ENCODE measurements at regions not wholly inside any gene's neighbourhood (a gene's known extent, or its start where the extent isn't known, plus 50 kb on each side); places are given as distances from the start of the nearest gene placed in this dataset.

DNA sequence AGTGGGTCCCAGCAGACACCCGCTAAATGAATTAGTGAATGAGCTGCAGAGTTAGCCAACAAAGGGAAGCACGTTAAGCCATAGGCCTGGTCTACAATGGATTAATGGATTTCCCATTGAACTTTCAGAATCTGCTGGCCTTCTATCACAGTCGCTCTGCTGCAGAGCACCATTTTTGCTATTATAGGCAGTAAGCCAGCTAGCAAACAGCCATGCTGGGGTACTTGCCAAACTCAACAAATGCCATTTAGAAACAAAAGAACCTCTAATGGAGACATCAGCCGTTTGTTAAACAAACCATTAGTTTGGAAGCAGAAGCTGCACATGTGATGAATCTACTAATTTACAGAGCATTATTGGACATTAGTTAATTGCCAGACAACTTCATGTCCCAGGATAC, 181.1 kb upstream of the STXBP6 start:
- no peak overlapping the region for H3K4me2 ChIP-seq (ENCODE audit: low read length)
- no peaks in the 10 kb centered on the region for H3K79me2 ChIP-seq (ENCODE audit: control insufficient read depth, low read length)
- no peaks in the 10 kb centered on the region for H3K9me3 ChIP-seq (ENCODE audit: control insufficient read depth, insufficient read depth, low read length)
- no peak overlapping the region for H3K27ac ChIP-seq (ENCODE audit: low read depth, low read length)
- no peaks in the 10 kb centered on the region for H3K36me3 ChIP-seq (ENCODE audit: control insufficient read depth, low read length)
- H3K4me3 ChIP-seq (ENCODE audit: low read length): no peak overlapping the region
- H3F3A ChIP-seq (ENCODE audit: control insufficient read depth, insufficient read depth): no peaks in the 10 kb centered on the region
- no peaks in the 10 kb centered on the region for H3K9me2 ChIP-seq (replicated peaks; ENCODE audit: control insufficient read depth, low read length)
- TF ChIP-seq CTCF (IDR thresholded peaks at IDR 0.05; ENCODE audit: low read depth, low read length, poor library complexity, severe bottlenecking) (no peak), EZH2phosphoT487 (IDR thresholded peaks at IDR 0.05; ENCODE audit: borderline replicate concordance, low read length) (no peak)
- no peaks in the 10 kb centered on the region for H3K4me1 ChIP-seq (ENCODE audit: control insufficient read depth, low read length)
- H4K20me1 ChIP-seq (ENCODE audit: control insufficient read depth, insufficient read depth, low read depth, low read length): no peaks in the 10 kb centered on the region
- no peaks in the 10 kb centered on the region for H3K27me3 ChIP-seq (ENCODE audit: control insufficient read depth, low read length)

- no peak overlapping the region for H3K4me2 ChIP-seq (ENCODE audit: low read length)
- H3K27me3 ChIP-seq (ENCODE audit: control insufficient read depth, low read length): no peaks in the 10 kb centered on the region
- TF ChIP-seq CTCF (IDR thresholded peaks at IDR 0.05; ENCODE audit: low read depth, low read length, poor library complexity, severe bottlenecking) (no peak), EZH2phosphoT487 (IDR thresholded peaks at IDR 0.05; ENCODE audit: borderline replicate concordance, low read length) (no peak)
- no peaks in the 10 kb centered on the region for H3K79me2 ChIP-seq (ENCODE audit: control insufficient read depth, low read length)
- no peaks in the 10 kb centered on the region for H3K9me3 ChIP-seq (ENCODE audit: control insufficient read depth, insufficient read depth, low read length)
- no peaks in the 10 kb centered on the region for H3K36me3 ChIP-seq (ENCODE audit: control insufficient read depth, low read length)
- H3K4me3 ChIP-seq (ENCODE audit: low read length): no peak overlapping the region
- H3K27ac ChIP-seq (ENCODE audit: low read depth, low read length): no peak overlapping the region
- H3K9me2 ChIP-seq (replicated peaks; ENCODE audit: control insufficient read depth, low read length): no peaks in the 10 kb centered on the region
- no peaks in the 10 kb centered on the region for H3K4me1 ChIP-seq (ENCODE audit: control insufficient read depth, low read length)
- H4K20me1 ChIP-seq (ENCODE audit: control insufficient read depth, insufficient read depth, low read depth, low read length): no peaks in the 10 kb centered on the region
- H3F3A ChIP-seq (ENCODE audit: control insufficient read depth, insufficient read depth): no peaks in the 10 kb centered on the region
Observed at GRCh38 chr14:25226214-25226613, 176.3 kb upstream of the STXBP6 start.

DNA sequence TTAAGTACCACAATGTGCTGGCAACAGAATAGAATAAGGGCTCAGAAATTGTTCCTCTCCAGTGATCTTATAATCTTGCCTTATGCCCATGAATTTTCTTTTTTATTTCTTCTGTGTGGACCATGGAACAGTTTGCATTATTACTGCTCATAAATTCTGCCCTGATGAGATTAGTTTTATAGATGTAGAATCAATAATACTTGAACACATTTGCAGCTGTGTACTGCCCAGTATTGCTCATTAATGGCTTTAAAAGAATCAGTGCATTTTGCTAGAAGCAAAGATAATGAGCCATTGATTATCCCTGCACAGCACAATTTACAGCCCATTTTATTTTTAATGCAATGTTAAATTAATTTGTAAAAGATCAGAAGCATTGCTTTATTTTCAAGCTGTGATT, 172.3 kb upstream of the STXBP6 start:
- H3K27me3 ChIP-seq (ENCODE audit: control insufficient read depth, low read length): no peaks in the 10 kb centered on the region
- no peaks in the 10 kb centered on the region for H3K9me2 ChIP-seq (replicated peaks; ENCODE audit: control insufficient read depth, low read length)
- H3K9me3 ChIP-seq (ENCODE audit: control insufficient read depth, insufficient read depth, low read length): no peaks in the 10 kb centered on the region
- H3K36me3 ChIP-seq (ENCODE audit: control insufficient read depth, low read length): no peaks in the 10 kb centered on the region
- H3K4me3 ChIP-seq (ENCODE audit: low read length): no peak overlapping the region
- no peak overlapping the region for H3K4me2 ChIP-seq (ENCODE audit: low read length)
- H3F3A ChIP-seq (ENCODE audit: control insufficient read depth, insufficient read depth): no peaks in the 10 kb centered on the region
- H4K20me1 ChIP-seq (ENCODE audit: control insufficient read depth, insufficient read depth, low read depth, low read length): no peaks in the 10 kb centered on the region
- no peak for TF ChIP-seq EZH2phosphoT487 (IDR thresholded peaks at IDR 0.05; ENCODE audit: borderline replicate concordance, low read length)
- no peak for TF ChIP-seq CTCF (IDR thresholded peaks at IDR 0.05; ENCODE audit: low read depth, low read length, poor library complexity, severe bottlenecking)
- no peaks in the 10 kb centered on the region for H3K79me2 ChIP-seq (ENCODE audit: control insufficient read depth, low read length)
- H3K27ac ChIP-seq (ENCODE audit: low read depth, low read length): no peak overlapping the region
- H3K4me1 ChIP-seq (ENCODE audit: control insufficient read depth, low read length): no peaks in the 10 kb centered on the region

GRCh38 chr14:25220514-25220913, 170.6 kb upstream of the STXBP6 start:
- Histone ChIP-seq H3K27me3 (ENCODE audit: control insufficient read depth, low read length) (no peaks in the 10 kb centered on the region), H3K9me3 (ENCODE audit: control insufficient read depth, insufficient read depth, low read length) (no peaks in the 10 kb centered on the region), H3K27ac (ENCODE audit: low read depth, low read length) (no peak overlapping the region)

More at GRCh38 chr14:25220514-25220913, 170.6 kb upstream of the STXBP6 start:
- no peaks in the 10 kb centered on the region for H3K79me2 ChIP-seq (ENCODE audit: control insufficient read depth, low read length)
- TF ChIP-seq EZH2phosphoT487 (IDR thresholded peaks at IDR 0.05; ENCODE audit: borderline replicate concordance, low read length) (no peak), CTCF (IDR thresholded peaks at IDR 0.05; ENCODE audit: low read depth, low read length, poor library complexity, severe bottlenecking) (no peak)
- no peaks in the 10 kb centered on the region for H3K36me3 ChIP-seq (ENCODE audit: control insufficient read depth, low read length)
- no peak overlapping the region for H3K4me2 ChIP-seq (ENCODE audit: low read length)
- no peaks in the 10 kb centered on the region for H3K4me1 ChIP-seq (ENCODE audit: control insufficient read depth, low read length)
- no peak overlapping the region for H3K4me3 ChIP-seq (ENCODE audit: low read length)
- no peaks in the 10 kb centered on the region for H3F3A ChIP-seq (ENCODE audit: control insufficient read depth, insufficient read depth)
- H4K20me1 ChIP-seq (ENCODE audit: control insufficient read depth, insufficient read depth, low read depth, low read length): no peaks in the 10 kb centered on the region
- H3K9me2 ChIP-seq (replicated peaks; ENCODE audit: control insufficient read depth, low read length): no peaks in the 10 kb centered on the region
